GM21737 (cell line): ENCODE measurements at regions not wholly inside any gene's neighbourhood (a gene's known extent, or its start where the extent isn't known, plus 50 kb on each side); places are given as distances from the start of the nearest gene placed in this dataset.
"Not testable (repeated sequence)": the region's sequence is repeated elsewhere in the genome, so short reads cannot be mapped to it uniquely, and the experiment has no call there.

Experiments
- ATAC-seq: cut with Tn5 transposase; IDR thresholded peaks from one replicate; pipeline ENCODE4 v1.9.1; 2021; ENCODE audit warnings: mild to moderate bottlenecking, moderate library complexity; ENCODE audit not compliant: unreplicated experiment

GRCh38 chr9:82052081-82052480 lies 63.5 kb downstream of the SPATA31D1 start:
- ATAC-seq: no peak

- ATAC-seq: no peak
Measured at GRCh38 chr9:82054264-82055015, 65.9 kb downstream of the SPATA31D1 start.

- no peak for ATAC-seq
Measured at GRCh38 chr9:82057805-82058204, 69.2 kb downstream of the SPATA31D1 start.

- ATAC-seq: not testable (repeated sequence)
Measured at GRCh38 chr9:82061801-82062200, 73.2 kb downstream of the SPATA31D1 start.

GRCh38 chr9:82062245-82062644 lies 73.7 kb downstream of the SPATA31D1 start:
- ATAC-seq: no peak

GRCh38 chr9:82073551-82074543 lies 85.3 kb downstream of the SPATA31D1 start:
- ATAC-seq: no peak

- no peak for ATAC-seq
Measured at GRCh38 chr9:82080265-82080664, 91.7 kb downstream of the SPATA31D1 start.

GRCh38 chr9:82081496-82081895 lies 92.9 kb downstream of the SPATA31D1 start:
- ATAC-seq: no peak

- no peak for ATAC-seq
Measured at GRCh38 chr9:82082563-82082962, 94.0 kb downstream of the SPATA31D1 start.

- ATAC-seq: no peak
Measured at GRCh38 chr9:82088591-82088990, 100.0 kb downstream of the SPATA31D1 start.

- ATAC-seq: no peak
Measured at GRCh38 chr9:82090046-82090445, 101.5 kb downstream of the SPATA31D1 start.

GRCh38 chr9:82091100-82091499 lies 102.5 kb downstream of the SPATA31D1 start:
- ATAC-seq: no peak

GRCh38 chr9:82091610-82092009 lies 103.0 kb downstream of the SPATA31D1 start:
- ATAC-seq: no peak

- no peak for ATAC-seq
Measured at GRCh38 chr9:82101475-82101874, 112.9 kb downstream of the SPATA31D1 start.

GRCh38 chr9:82104252-82104651 lies 115.7 kb downstream of the SPATA31D1 start:
- ATAC-seq: no peak

GRCh38 chr9:82105729-82106128 lies 117.2 kb downstream of the SPATA31D1 start:
- no peak for ATAC-seq

GRCh38 chr9:82106536-82106935 lies 118.0 kb downstream of the SPATA31D1 start:
- no peak for ATAC-seq

GRCh38 chr9:82108474-82108873 lies 119.9 kb downstream of the SPATA31D1 start:
- ATAC-seq: no peak

GRCh38 chr9:82108941-82109340 lies 120.4 kb downstream of the SPATA31D1 start:
- no peak for ATAC-seq

- ATAC-seq: no peak
Measured at GRCh38 chr9:82109626-82110025, 121.1 kb downstream of the SPATA31D1 start.

GRCh38 chr9:82110881-82111280 lies 122.3 kb downstream of the SPATA31D1 start:
- no peak for ATAC-seq

GRCh38 chr9:82115331-82115730 lies 126.8 kb downstream of the SPATA31D1 start:
- no peak for ATAC-seq
